ENCODE measurements at regions not wholly inside any gene's neighbourhood (a gene's known extent, or its start where the extent isn't known, plus 50 kb on each side); places are given as distances from the start of the nearest gene placed in this dataset. TPM values are rescaled to one million over a fixed set of nuclear protein-coding genes. Genes with fewer than 3 reads are reported as not detected.

Small RNAs in the stretch of these regions (small RNA-seq; reads per million reads assigned to genes)
- not detected for gene RF00019
- not detected for gene RF00571
- 3.0 reads per million, percentile 76 among the genes with 10 or more reads in this experiment for gene RNA5SP208
- gene RNU6-280P: not detected
- gene RNU7-66P: not detected
